GM20000 (cell line): ENCODE measurements at regions not wholly inside any gene's neighbourhood (a gene's known extent, or its start where the extent isn't known, plus 50 kb on each side); places are given as distances from the start of the nearest gene placed in this dataset.

Experiments
- DNase-seq: peaks from one replicate; pipeline ENCODE4 v3.0.0; 2012; ENCODE audit warnings: low spot score
- CTCF ChIP-seq: IDR thresholded peaks from 2 replicates; pipeline ENCODE4 v1.5.1; 2012; ENCODE audit warnings: mild to moderate bottlenecking, control low read depth; ENCODE audit errors: extremely low read depth, missing control alignments

- TF ChIP-seq CTCF: no peak
- DNase-seq: no peak
Measured at GRCh38 chr4:15373363-15373762, 54.5 kb upstream of the C1QTNF7 start.

- DNase-seq: no peak
- TF ChIP-seq CTCF: no peak
Measured at GRCh38 chr4:15374656-15375055, 53.2 kb upstream of the C1QTNF7 start.

GRCh38 chr4:15375667-15376066, 52.2 kb upstream of the C1QTNF7 start:
- no peak for TF ChIP-seq CTCF
- no peak for DNase-seq

GRCh38 chr4:15376145-15376544, 51.7 kb upstream of the C1QTNF7 start:
- no peak for TF ChIP-seq CTCF
- DNase-seq: no peak

GRCh38 chr4:15376594-15376993, 51.2 kb upstream of the C1QTNF7 start:
- no peak for DNase-seq
- TF ChIP-seq CTCF: no peak
